DOHH2 (cell line): ENCODE measurements at regions not wholly inside any gene's neighbourhood (a gene's known extent, or its start where the extent isn't known, plus 50 kb on each side); places are given as distances from the start of the nearest gene placed in this dataset.

Source experiments
- H3F3A ChIP-seq: fragments of 200-600 bp; sonication (generic), shearing (Covaris generic); 2 replicates; pipeline ENCODE4 v1.6.0; 2016; ENCODE audit warnings: antibody characterized with exemption, mild to moderate bottlenecking; ENCODE audit not compliant: control insufficient read depth, insufficient read depth
- H3K27ac ChIP-seq: fragments of 200-600 bp; sonication (generic); 2 replicates; pipeline ENCODE4 v1.5.1; 2014; ENCODE audit warnings: low read depth, mild to moderate bottlenecking, low read length, moderate library complexity
- H3K27me3 ChIP-seq: fragments of 200-600 bp; sonication (generic); 2 replicates; pipeline ENCODE4 v1.6.1; 2014; ENCODE audit warnings: mild to moderate bottlenecking, low read length, mixed read lengths; ENCODE audit not compliant: control insufficient read depth
- H3K36me3 ChIP-seq: fragments of 200-600 bp; sonication (generic); 2 replicates; pipeline ENCODE4 v1.6.1; 2014; ENCODE audit warnings: mild to moderate bottlenecking, low read length, moderate library complexity, mixed read lengths; ENCODE audit not compliant: control insufficient read depth
- H3K4me1 ChIP-seq: fragments of 200-600 bp; sonication (generic); 2 replicates; pipeline ENCODE4 v1.6.1; 2014; ENCODE audit warnings: mild to moderate bottlenecking, low read length, mixed read lengths; ENCODE audit not compliant: control insufficient read depth
- H3K4me2 ChIP-seq: fragments of 200-600 bp; sonication (generic); 2 replicates; pipeline ENCODE4 v1.6.0; 2014; ENCODE audit warnings: mild to moderate bottlenecking, low read length, moderate library complexity
- H3K4me3 ChIP-seq: fragments of 200-600 bp; sonication (generic); 2 replicates; pipeline ENCODE4 v1.5.1; 2014; ENCODE audit warnings: mild to moderate bottlenecking, low read length, mixed read lengths
- H3K79me2 ChIP-seq: fragments of 200-600 bp; sonication (generic); 2 replicates; pipeline ENCODE4 v1.6.1; 2014; ENCODE audit warnings: mild to moderate bottlenecking, low read length, mixed read lengths; ENCODE audit not compliant: control insufficient read depth
- H3K9me2 ChIP-seq: fragments of 200-600 bp; sonication (generic); replicated peaks from 2 replicates; pipeline ENCODE4 v1.6.1; 2014; ENCODE audit warnings: mild to moderate bottlenecking, low read length, mixed read lengths; ENCODE audit not compliant: control insufficient read depth
- H3K9me3 ChIP-seq: fragments of 200-600 bp; sonication (generic); 2 replicates; pipeline ENCODE4 v1.6.1; 2014; ENCODE audit warnings: antibody characterized with exemption, low read length, mixed read lengths; ENCODE audit not compliant: control insufficient read depth, insufficient read depth
- H4K20me1 ChIP-seq: fragments of 200-600 bp; sonication (generic); 2 replicates; pipeline ENCODE4 v1.6.0; 2014; ENCODE audit warnings: low read depth, mild to moderate bottlenecking, antibody characterized with exemption, low read length, moderate library complexity; ENCODE audit not compliant: control insufficient read depth, insufficient read depth
- EZH2phosphoT487 ChIP-seq: fragments of 200-600 bp; sonication (generic); IDR thresholded peaks from 2 replicates; pipeline ENCODE4 v1.6.1; 2017; ENCODE audit warnings: borderline replicate concordance, mild to moderate bottlenecking, antibody characterized with exemption, low read length, moderate library complexity, mixed read lengths
- TF ChIP-seq, protein P1 (sequence below): fragments of 200-600 bp; sonication (generic); IDR thresholded peaks from one replicate; pipeline ENCODE4 v1.5.1; 2014; ENCODE audit warnings: antibody characterized with exemption, mild to moderate bottlenecking, low read depth, low read length; ENCODE audit not compliant: poor library complexity, severe bottlenecking

DNA sequence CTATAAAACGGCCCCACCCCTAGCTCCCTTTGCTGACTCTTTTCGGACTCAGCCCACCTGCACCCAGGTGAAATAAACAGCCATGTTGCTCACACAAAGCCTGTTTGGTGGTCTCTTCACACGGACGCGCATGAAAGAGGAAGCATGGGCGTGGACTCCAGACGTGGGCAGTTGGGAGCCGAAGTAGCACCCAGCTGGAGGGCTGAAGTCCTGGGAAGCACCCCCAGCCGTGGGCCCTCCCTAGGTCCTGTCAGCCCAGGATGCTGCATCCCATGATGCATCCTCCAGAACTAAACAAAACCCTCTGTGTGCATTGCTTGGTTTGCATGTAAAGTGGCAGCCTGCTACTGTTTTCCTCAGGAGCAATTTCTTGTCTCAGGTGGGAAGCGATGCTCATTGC is 62.1 kb upstream of the CFAP46 start:
- TF ChIP-seq, protein P1, sequence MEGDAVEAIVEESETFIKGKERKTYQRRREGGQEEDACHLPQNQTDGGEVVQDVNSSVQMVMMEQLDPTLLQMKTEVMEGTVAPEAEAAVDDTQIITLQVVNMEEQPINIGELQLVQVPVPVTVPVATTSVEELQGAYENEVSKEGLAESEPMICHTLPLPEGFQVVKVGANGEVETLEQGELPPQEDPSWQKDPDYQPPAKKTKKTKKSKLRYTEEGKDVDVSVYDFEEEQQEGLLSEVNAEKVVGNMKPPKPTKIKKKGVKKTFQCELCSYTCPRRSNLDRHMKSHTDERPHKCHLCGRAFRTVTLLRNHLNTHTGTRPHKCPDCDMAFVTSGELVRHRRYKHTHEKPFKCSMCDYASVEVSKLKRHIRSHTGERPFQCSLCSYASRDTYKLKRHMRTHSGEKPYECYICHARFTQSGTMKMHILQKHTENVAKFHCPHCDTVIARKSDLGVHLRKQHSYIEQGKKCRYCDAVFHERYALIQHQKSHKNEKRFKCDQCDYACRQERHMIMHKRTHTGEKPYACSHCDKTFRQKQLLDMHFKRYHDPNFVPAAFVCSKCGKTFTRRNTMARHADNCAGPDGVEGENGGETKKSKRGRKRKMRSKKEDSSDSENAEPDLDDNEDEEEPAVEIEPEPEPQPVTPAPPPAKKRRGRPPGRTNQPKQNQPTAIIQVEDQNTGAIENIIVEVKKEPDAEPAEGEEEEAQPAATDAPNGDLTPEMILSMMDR: no peak
- TF ChIP-seq EZH2phosphoT487: no peak
- Histone ChIP-seq H3K79me2 (no peaks in the 10 kb centered on the region), H3F3A (no peaks in the 10 kb centered on the region), H3K9me3 (peaks cover 33% of the 10 kb centered on the region; the same call in 1 of the 2 replicates), H3K4me2 (no peak overlapping the region), H3K4me3 (no peak overlapping the region), H3K36me3 (no peaks in the 10 kb centered on the region), H3K27ac (no peak overlapping the region), H3K27me3 (no peaks in the 10 kb centered on the region), H4K20me1 (no peaks in the 10 kb centered on the region), H3K9me2 (no peaks in the 10 kb centered on the region), H3K4me1 (no peaks in the 10 kb centered on the region)

DNA sequence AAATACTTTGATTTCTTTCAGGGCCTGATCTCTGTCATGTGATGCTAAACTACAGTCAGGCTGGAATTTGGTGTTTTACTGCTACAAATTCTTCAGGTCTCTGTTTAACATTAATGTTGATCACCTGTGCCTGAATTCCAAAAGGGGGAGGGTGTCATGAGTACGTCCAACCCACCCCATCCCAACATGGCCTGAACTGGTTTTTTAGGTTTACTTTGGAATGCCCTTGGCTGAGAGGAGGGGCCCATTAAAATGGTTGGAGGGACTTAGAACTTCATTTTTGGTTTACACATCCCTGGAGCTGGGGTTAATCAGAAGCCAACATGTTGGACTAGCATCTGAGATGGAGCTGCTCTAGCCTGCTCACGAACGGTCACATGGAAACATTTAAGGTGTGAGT is 60.8 kb upstream of the CFAP46 start:
- Histone ChIP-seq H3K4me1 (no peaks in the 10 kb centered on the region), H3F3A (no peaks in the 10 kb centered on the region), H3K79me2 (no peaks in the 10 kb centered on the region), H3K9me3 (peaks cover 25% of the 10 kb centered on the region; the same call in 1 of the 2 replicates), H3K4me2 (no peak overlapping the region), H3K36me3 (no peaks in the 10 kb centered on the region), H3K27ac (no peak overlapping the region), H4K20me1 (no peaks in the 10 kb centered on the region), H3K9me2 (no peaks in the 10 kb centered on the region), H3K27me3 (no peaks in the 10 kb centered on the region), H3K4me3 (no peak overlapping the region)
- TF ChIP-seq, protein P1: no peak
- no peak for TF ChIP-seq EZH2phosphoT487

DNA sequence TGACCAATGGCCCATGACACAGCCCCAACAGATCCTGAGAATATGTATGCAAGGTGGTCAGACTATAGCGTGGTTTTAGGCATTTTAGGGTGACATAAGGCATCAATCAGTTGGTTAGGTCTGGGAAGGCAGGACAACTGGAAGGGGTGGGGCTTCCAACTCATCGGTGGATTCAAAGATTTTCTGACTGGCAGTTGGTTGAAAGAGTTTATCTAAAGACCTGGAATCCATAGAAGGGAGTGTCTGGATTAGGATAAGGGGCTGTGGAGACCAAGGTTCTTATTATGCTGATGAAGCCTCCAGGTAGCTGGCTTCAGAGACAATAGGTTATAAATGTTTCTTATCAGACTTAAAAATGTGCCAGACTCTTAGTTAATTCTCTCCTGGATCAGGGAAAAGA is 60.3 kb upstream of the CFAP46 start:
- Histone ChIP-seq H3F3A (no peaks in the 10 kb centered on the region), H3K4me1 (no peaks in the 10 kb centered on the region), H3K4me2 (no peak overlapping the region), H3K4me3 (no peak overlapping the region), H3K36me3 (no peaks in the 10 kb centered on the region), H3K27me3 (no peaks in the 10 kb centered on the region), H3K27ac (no peak overlapping the region), H4K20me1 (no peaks in the 10 kb centered on the region), H3K79me2 (no peaks in the 10 kb centered on the region), H3K9me2 (no peaks in the 10 kb centered on the region), H3K9me3 (peaks cover 25% of the 10 kb centered on the region; the same call in 1 of the 2 replicates)
- no peak for TF ChIP-seq EZH2phosphoT487
- TF ChIP-seq, protein P1: no peak
